ENCODE measurements at regions not wholly inside any gene's neighbourhood (a gene's known extent, or its start where the extent isn't known, plus 50 kb on each side); places are given as distances from the start of the nearest gene placed in this dataset.
"Not testable (repeated sequence)": the region's sequence is repeated elsewhere in the genome, so short reads cannot be mapped to it uniquely, and the experiment has no call there.

- no peak overlapping the region for H3K4me3 ChIP-seq
- H3K4me1 ChIP-seq: no peaks in the 10 kb centered on the region
- H3K27me3 ChIP-seq: no peaks in the 10 kb centered on the region
- no peaks in the 10 kb centered on the region for H3K36me3 ChIP-seq
- no peak overlapping the region for H3K27ac ChIP-seq
- intact Hi-C loops (cut with DNase I; ENCODE audit: low total_unique reads): no loop called here
- no peaks in the 10 kb centered on the region for H3K9me3 ChIP-seq
- no peak for TF ChIP-seq POLR2A (IDR thresholded peaks at IDR 0.05)
- DNase-seq (ENCODE audit: low spot score in 2 of 2): no peak
Observed at GRCh38 chr4:99735822-99736221, 78.2 kb upstream of the C4orf54 start.

- Histone ChIP-seq H3K27ac (no peak overlapping the region), H3K9me3 (no peaks in the 10 kb centered on the region), H3K27me3 (no peaks in the 10 kb centered on the region), H3K36me3 (no peaks in the 10 kb centered on the region), H3K4me1 (no peaks in the 10 kb centered on the region), H3K4me3 (no peak overlapping the region)
- TF ChIP-seq CTCF (IDR thresholded peaks at IDR 0.05) (no peak), POLR2AphosphoS5 (IDR thresholded peaks at IDR 0.05) (no peak), POLR2A (IDR thresholded peaks at IDR 0.05) (no peak)
- no peak for DNase-seq (ENCODE audit: low spot score in 2 of 2)
- intact Hi-C loops (cut with DNase I; ENCODE audit: low total_unique reads): no loop called here
Observed at GRCh38 chr4:99734583-99735322, 77.1 kb upstream of the C4orf54 start.

GRCh38 chr4:99733455-99733854, 75.8 kb upstream of the C4orf54 start:
- H3K36me3 ChIP-seq; intact Hi-C loops (cut with DNase I; ENCODE audit: low total_unique reads); H3K9me3 ChIP-seq; H3K27me3 ChIP-seq; H3K4me1 ChIP-seq; H3K4me3 ChIP-seq; H3K27ac ChIP-seq; DNase-seq (ENCODE audit: low spot score in 2 of 2): not testable (repeated sequence)

DNA sequence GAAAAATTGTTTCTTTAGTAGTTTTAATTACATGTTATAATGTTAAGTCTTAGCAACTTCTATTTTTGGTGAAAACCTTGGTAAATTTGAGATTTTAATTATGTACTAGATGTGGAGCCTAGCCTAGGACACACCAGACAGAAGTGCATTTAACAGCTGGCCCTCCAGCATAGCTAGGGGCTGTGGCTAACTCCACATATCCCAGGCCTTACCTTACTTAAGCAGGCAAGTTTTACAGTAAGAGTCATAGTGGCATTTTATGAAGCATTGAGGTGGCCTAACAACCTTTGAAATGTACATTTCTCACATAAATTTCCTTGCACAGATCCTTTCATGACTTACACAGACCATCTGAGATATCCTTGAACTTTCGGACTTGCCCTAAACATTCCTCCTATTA, 71.6 kb upstream of the C4orf54 start:
- H3K27ac ChIP-seq: no peak overlapping the region
- H3K36me3 ChIP-seq: no peaks in the 10 kb centered on the region
- DNase-seq (ENCODE audit: low spot score in 2 of 2): no peak
- H3K4me3 ChIP-seq: no peak overlapping the region
- H3K27me3 ChIP-seq: no peaks in the 10 kb centered on the region
- intact Hi-C loops (cut with DNase I; ENCODE audit: low total_unique reads): no loop called here
- TF ChIP-seq POLR2A (IDR thresholded peaks at IDR 0.05): no peak
- TF ChIP-seq POLR2AphosphoS5 (IDR thresholded peaks at IDR 0.05): no peak
- no peak for TF ChIP-seq CTCF (IDR thresholded peaks at IDR 0.05)
- H3K4me1 ChIP-seq: no peaks in the 10 kb centered on the region
- H3K9me3 ChIP-seq: peaks cover 0 to 8% of the 10 kb centered on the region in 2 donors

DNA sequence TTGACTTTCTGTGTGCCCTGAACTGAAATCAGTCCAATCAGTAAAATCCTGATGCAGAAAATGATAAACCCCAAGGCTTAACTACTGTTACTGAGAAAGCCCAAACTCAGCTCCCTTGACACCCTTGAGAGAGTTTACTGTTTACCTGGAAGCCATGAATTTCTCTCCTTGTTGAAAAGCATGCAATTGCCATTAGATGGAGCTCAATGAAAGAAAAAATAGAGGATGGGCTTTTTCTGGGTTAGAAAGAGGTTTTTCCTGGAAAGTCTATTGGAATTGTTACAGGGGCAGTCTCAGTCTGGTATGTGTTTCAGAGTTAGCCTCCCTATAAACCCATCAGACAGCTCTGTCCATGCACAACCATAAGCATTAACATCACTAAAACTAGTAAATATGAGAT, 66.4 kb upstream of the C4orf54 start:
- DNase-seq (ENCODE audit: low spot score in 2 of 2): no peak
- Histone ChIP-seq H3K4me1 (no peaks in the 10 kb centered on the region), H3K27ac (no peak overlapping the region), H3K36me3 (no peaks in the 10 kb centered on the region), H3K4me3 (no peak overlapping the region), H3K9me3 (peaks cover 0 to 8% of the 10 kb centered on the region in 2 donors), H3K27me3 (no peaks in the 10 kb centered on the region)
- no peak for TF ChIP-seq POLR2A (IDR thresholded peaks at IDR 0.05)
- no peak for TF ChIP-seq POLR2AphosphoS5 (IDR thresholded peaks at IDR 0.05)
- TF ChIP-seq CTCF (IDR thresholded peaks at IDR 0.05): no peak
- intact Hi-C loops (cut with DNase I; ENCODE audit: low total_unique reads): no loop called here

- no peak overlapping the region for H3K27ac ChIP-seq
Observed at GRCh38 chr4:99723612-99724011, 66.0 kb upstream of the C4orf54 start.

More at GRCh38 chr4:99723612-99724011, 66.0 kb upstream of the C4orf54 start:
- DNase-seq (ENCODE audit: low spot score in 2 of 2): no peak
- TF ChIP-seq POLR2A (IDR thresholded peaks at IDR 0.05) (no peak), POLR2AphosphoS5 (IDR thresholded peaks at IDR 0.05) (no peak), CTCF (IDR thresholded peaks at IDR 0.05) (no peak)
- intact Hi-C loops (cut with DNase I; ENCODE audit: low total_unique reads): no loop called here
- Histone ChIP-seq H3K9me3 (peaks cover 0 to 8% of the 10 kb centered on the region in 2 donors), H3K27me3 (no peaks in the 10 kb centered on the region), H3K4me3 (no peak overlapping the region), H3K4me1 (no peaks in the 10 kb centered on the region), H3K36me3 (no peaks in the 10 kb centered on the region)

Data from breast epithelium (tissue), 4 donors.